ENCODE measurements at regions not wholly inside any gene's neighbourhood (a gene's known extent, or its start where the extent isn't known, plus 50 kb on each side); places are given as distances from the start of the nearest gene placed in this dataset.
A peak's percentile ranks its signal among the peaks of the same experiment; 100 is the strongest.

- DNase-seq (ENCODE audit: low read depth), result no peak
- no peak for TF ChIP-seq CTCF (IDR thresholded peaks at IDR 0.05; ENCODE audit: insufficient read depth, low read depth, low read length, missing control alignments)
- no peak overlapping the region for H3K4me3 ChIP-seq (ENCODE audit: low read length)
Observed at GRCh38 chr10:6815346-6815745, 235.3 kb upstream of the PRKCQ start.

- H3K4me3 ChIP-seq (ENCODE audit: low read length), result no peak overlapping the region
- DNase-seq (ENCODE audit: low read depth), result no peak
- TF ChIP-seq CTCF (IDR thresholded peaks at IDR 0.05; ENCODE audit: insufficient read depth, low read depth, low read length, missing control alignments), result no peak
Observed at GRCh38 chr10:6813856-6814255, 233.8 kb upstream of the PRKCQ start.

- DNase-seq (ENCODE audit: low read depth), result no peak
- no peak for TF ChIP-seq CTCF (IDR thresholded peaks at IDR 0.05; ENCODE audit: insufficient read depth, low read depth, low read length, missing control alignments)
- no peak overlapping the region for H3K4me3 ChIP-seq (ENCODE audit: low read length)
Observed at GRCh38 chr10:6813306-6813705, 233.2 kb upstream of the PRKCQ start.

GRCh38 chr10:6811153-6811552 lies 231.1 kb upstream of the PRKCQ start:
- H3K4me3 ChIP-seq (ENCODE audit: low read length), result no peak overlapping the region
- no peak for TF ChIP-seq CTCF (IDR thresholded peaks at IDR 0.05; ENCODE audit: insufficient read depth, low read depth, low read length, missing control alignments)
- DNase-seq (ENCODE audit: low read depth), result peak; percentile 58

GRCh38 chr10:6803427-6803783 lies 223.3 kb upstream of the PRKCQ start:
- H3K4me3 ChIP-seq (ENCODE audit: low read length), result no peak overlapping the region
- no peak for DNase-seq (ENCODE audit: low read depth)
- TF ChIP-seq CTCF (IDR thresholded peaks at IDR 0.05; ENCODE audit: insufficient read depth, low read depth, low read length, missing control alignments), result no peak

GRCh38 chr10:6802759-6803426 lies 222.8 kb upstream of the PRKCQ start:
- H3K4me3 ChIP-seq (ENCODE audit: low read length), result no peak overlapping the region
- DNase-seq (ENCODE audit: low read depth), result no peak
- no peak for TF ChIP-seq CTCF (IDR thresholded peaks at IDR 0.05; ENCODE audit: insufficient read depth, low read depth, low read length, missing control alignments)

GRCh38 chr10:6796231-6796630 lies 216.2 kb upstream of the PRKCQ start:
- TF ChIP-seq CTCF (IDR thresholded peaks at IDR 0.05; ENCODE audit: insufficient read depth, low read depth, low read length, missing control alignments), result no peak
- no peak for DNase-seq (ENCODE audit: low read depth)

More at GRCh38 chr10:6796231-6796630, 216.2 kb upstream of the PRKCQ start:
- H3K4me3 ChIP-seq (ENCODE audit: low read length), result no peak overlapping the region

Data from epithelial cell of esophagus (primary cell).